ENCODE measurements at regions not wholly inside any gene's neighbourhood (a gene's known extent, or its start where the extent isn't known, plus 50 kb on each side); places are given as distances from the start of the nearest gene placed in this dataset.

DNA sequence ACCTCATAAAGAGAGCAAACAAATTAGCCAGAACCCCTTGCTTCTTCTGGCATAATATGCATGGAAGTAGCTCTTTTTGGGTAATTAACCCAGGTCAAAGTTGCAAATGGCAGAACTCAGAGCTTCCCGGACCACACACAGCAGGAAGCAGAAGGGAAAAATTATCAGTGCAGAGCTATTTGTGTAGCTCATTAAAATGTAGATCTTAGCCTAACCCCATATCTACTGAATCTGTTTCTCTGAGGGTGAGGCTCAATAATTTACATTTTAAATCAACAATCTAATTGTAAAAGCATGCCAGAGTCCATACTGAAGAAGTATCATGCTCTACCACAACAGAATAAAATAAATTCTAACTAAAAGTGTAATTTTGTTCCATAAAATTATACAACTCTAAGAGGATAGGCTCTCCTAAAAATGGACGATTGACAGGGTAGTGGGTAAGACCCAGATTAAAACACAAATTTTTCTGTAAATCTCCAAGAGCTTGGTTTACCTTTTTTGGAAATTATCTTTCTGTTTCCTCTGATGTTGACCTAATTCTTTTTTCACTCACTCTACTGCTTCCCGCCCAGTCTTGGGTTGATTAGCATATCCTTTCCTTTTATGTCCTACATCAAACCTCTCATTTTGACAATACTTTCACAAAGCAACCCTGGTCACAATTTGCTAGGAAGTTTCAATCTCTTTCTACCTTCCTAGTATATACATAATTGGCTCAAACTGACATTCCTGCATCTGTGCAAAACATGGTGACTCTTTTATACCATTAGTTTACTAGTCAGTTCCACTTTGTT is 213.3 kb upstream of the SLC16A7 start:
- intact Hi-C loops (cut with DNase I), result no loop called here
- no peaks in the 10 kb centered on the region for H3K9me3 ChIP-seq
- WGBS, 2 donors, result 73% methylated on average over 3 of the region's 3 CpGs
- no peak overlapping the region for H3K27ac ChIP-seq
- no peak for DNase-seq
- H3K36me3 ChIP-seq, result no peaks in the 10 kb centered on the region
- no peak overlapping the region for H3K4me3 ChIP-seq
- no peak for TF ChIP-seq POLR2A (IDR thresholded peaks at IDR 0.05)
- no peak for TF ChIP-seq CTCF (IDR thresholded peaks at IDR 0.05)
- no peaks in the 10 kb centered on the region for H3K4me1 ChIP-seq
- H3K27me3 ChIP-seq, result no peaks in the 10 kb centered on the region

- DNase-seq, result no peak
- no peaks in the 10 kb centered on the region for H3K9me3 ChIP-seq
- no peaks in the 10 kb centered on the region for H3K27me3 ChIP-seq
- no peaks in the 10 kb centered on the region for H3K4me1 ChIP-seq
- H3K27ac ChIP-seq, result no peak overlapping the region
- intact Hi-C loops (cut with DNase I), result no loop called here
- H3K36me3 ChIP-seq, result no peaks in the 10 kb centered on the region
- no peak for TF ChIP-seq CTCF (IDR thresholded peaks at IDR 0.05)
- TF ChIP-seq POLR2A (IDR thresholded peaks at IDR 0.05), result no peak
- H3K4me3 ChIP-seq, result no peak overlapping the region
Observed at GRCh38 chr12:59381106-59381505, 214.7 kb upstream of the SLC16A7 start.

DNA sequence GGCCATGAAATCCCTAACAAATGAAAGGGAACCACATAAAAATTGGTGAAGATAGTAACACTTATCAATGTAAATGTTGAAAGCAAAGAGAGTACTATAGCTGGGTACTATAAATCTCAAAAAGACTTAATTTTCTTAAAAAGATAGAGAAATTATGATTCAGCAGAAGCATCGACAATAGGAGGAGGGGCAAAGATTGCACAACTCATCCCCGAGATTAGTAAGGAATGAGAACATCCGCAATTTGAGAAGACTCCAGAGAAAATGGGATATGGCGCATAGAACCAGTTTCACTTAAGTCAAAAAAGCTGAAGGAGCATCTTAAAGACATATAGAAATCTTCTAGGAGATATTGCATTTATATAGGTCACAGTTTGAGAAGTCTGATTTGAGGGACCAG is 220.2 kb upstream of the SLC16A7 start:
- 75 to 84% methylated on average over 4 of the region's 4 CpGs for WGBS, 2 donors

GRCh38 chr12:59374783-59375182 is 221.0 kb upstream of the SLC16A7 start:
- Histone ChIP-seq H3K4me1 (no peaks in the 10 kb centered on the region), H3K36me3 (no peaks in the 10 kb centered on the region), H3K9me3 (no peaks in the 10 kb centered on the region), H3K27ac (no peak overlapping the region), H3K27me3 (no peaks in the 10 kb centered on the region), H3K4me3 (no peak overlapping the region)
- intact Hi-C loops (cut with DNase I), result no loop called here
- TF ChIP-seq POLR2A (IDR thresholded peaks at IDR 0.05) (no peak), CTCF (IDR thresholded peaks at IDR 0.05) (no peak)
- DNase-seq, result no peak
- 67 to 74% methylated on average over 1 of the region's 1 CpG for WGBS, 2 donors

More for the DNA sequence above, 220.2 kb upstream of the SLC16A7 start:
- no peaks in the 10 kb centered on the region for H3K4me1 ChIP-seq
- H3K4me3 ChIP-seq, result no peak overlapping the region
- intact Hi-C loops (cut with DNase I), result no loop called here
- TF ChIP-seq POLR2A (IDR thresholded peaks at IDR 0.05), result no peak
- no peak for TF ChIP-seq CTCF (IDR thresholded peaks at IDR 0.05)
- H3K36me3 ChIP-seq, result no peaks in the 10 kb centered on the region
- H3K9me3 ChIP-seq, result no peaks in the 10 kb centered on the region
- H3K27me3 ChIP-seq, result no peaks in the 10 kb centered on the region
- no peak for DNase-seq
- no peak overlapping the region for H3K27ac ChIP-seq

GRCh38 chr12:59372956-59373355 is 222.9 kb upstream of the SLC16A7 start:
- WGBS, 2 donors, result 54 to 71% methylated on average over 3 of the region's 3 CpGs
- no peak for DNase-seq
- TF ChIP-seq POLR2A (IDR thresholded peaks at IDR 0.05), result no peak
- TF ChIP-seq CTCF (IDR thresholded peaks at IDR 0.05), result no peak
- no peak overlapping the region for H3K4me3 ChIP-seq
- no peaks in the 10 kb centered on the region for H3K9me3 ChIP-seq
- H3K27ac ChIP-seq, result no peak overlapping the region
- H3K27me3 ChIP-seq, result no peaks in the 10 kb centered on the region
- intact Hi-C loops (cut with DNase I), result no loop called here
- H3K36me3 ChIP-seq, result no peaks in the 10 kb centered on the region
- no peaks in the 10 kb centered on the region for H3K4me1 ChIP-seq

All from esophagus squamous epithelium (tissue), 5 donors.